CD8-positive, alpha-beta memory T cell (primary cell): ENCODE measurements at regions not wholly inside any gene's neighbourhood (a gene's known extent, or its start where the extent isn't known, plus 50 kb on each side); places are given as distances from the start of the nearest gene placed in this dataset.

Source experiments
- CTCF ChIA-PET: fragments of 350-600 bp; sonication (Branson Sonifier 250); formaldehyde crosslinking; loops from one replicate; lab custom pipeline; 2021; ENCODE audit warnings: antibody characterized with exemption; lab: Charles Lee
- POLR2A ChIA-PET: fragments of 350-600 bp; sonication (Branson Sonifier 250); formaldehyde crosslinking; loops from one replicate; lab custom pipeline; 2021; ENCODE audit warnings: antibody characterized with exemption; lab: Charles Lee
- DNase-seq, 5 donors: peaks; one replicate each; pipeline versions ENCODE4 v3.0.0 to v3.0.0-alpha.2; 2020 to 2022; ENCODE audit warnings: mixed read lengths in 1 of 5
- H3K27ac ChIP-seq: one replicate; pipeline ENCODE4 v1.7.0; 2013; ENCODE audit warnings: low read depth, mild to moderate bottlenecking, low read length, moderate library complexity
- H3K27me3 ChIP-seq: 2 replicates; pipeline ENCODE4 v1.7.0; 2013; ENCODE audit warnings: low read length, mild to moderate bottlenecking; ENCODE audit not compliant: insufficient read depth, poor library complexity, severe bottlenecking
- H3K36me3 ChIP-seq: 2 replicates; pipeline ENCODE4 v1.7.0; 2013; ENCODE audit warnings: mild to moderate bottlenecking, low read length, moderate library complexity; ENCODE audit not compliant: insufficient read depth
- H3K4me1 ChIP-seq: 2 replicates; pipeline ENCODE4 v1.7.0; 2013; ENCODE audit warnings: mild to moderate bottlenecking, low read length, moderate library complexity; ENCODE audit not compliant: insufficient read depth
- H3K4me3 ChIP-seq: 2 replicates; pipeline ENCODE4 v1.7.0; 2013; ENCODE audit warnings: mild to moderate bottlenecking, low read length
- H3K9me3 ChIP-seq: 2 replicates; pipeline ENCODE4 v1.7.0; 2013; ENCODE audit warnings: mild to moderate bottlenecking, low read length
- H3K27ac Mint-ChIP-seq, 8 donors: one replicate each; pipeline ENCODE4 v1.8.0; 2020 to 2021; ENCODE audit warnings: mixed read lengths in 8 of 8, mild to moderate bottlenecking in 6 of 8, inconsistent platforms in 3 of 8, moderate library complexity in 3 of 8
- H3K27me3 Mint-ChIP-seq, 2 donors: one replicate each; pipeline ENCODE4 v1.8.0; 2020 to 2021; ENCODE audit warnings: mixed read lengths in 2 of 2, mild to moderate bottlenecking in 1 of 2, moderate library complexity in 1 of 2
- H3K36me3 Mint-ChIP-seq, 3 donors: one replicate each; pipeline ENCODE4 v1.8.0; 2020 to 2021; ENCODE audit warnings: mixed read lengths in 3 of 3, inconsistent platforms in 1 of 3, mild to moderate bottlenecking in 1 of 3
- H3K4me1 Mint-ChIP-seq, 3 donors: one replicate each; pipeline ENCODE4 v1.8.0; 2020 to 2021; ENCODE audit warnings: mixed read lengths in 3 of 3, inconsistent platforms in 1 of 3, mild to moderate bottlenecking in 1 of 3
- H3K4me3 Mint-ChIP-seq, 7 donors: one replicate each; pipeline ENCODE4 v1.8.0; 2020 to 2021; ENCODE audit warnings: mixed read lengths in 7 of 7, mild to moderate bottlenecking in 6 of 7, moderate library complexity in 4 of 7, inconsistent platforms in 2 of 7
- H3K9me3 Mint-ChIP-seq, 5 donors: one replicate each; pipeline ENCODE4 v1.8.0; 2020 to 2022; ENCODE audit warnings: mixed read lengths in 5 of 5, mild to moderate bottlenecking in 3 of 5, moderate library complexity in 2 of 5, inconsistent platforms in 1 of 5

GRCh38 chr13:79197933-79198332 is 208.1 kb downstream of the RBM26 start:
- Histone ChIP-seq H3K27ac (no peak overlapping the region), H3K36me3 (no peaks in the 10 kb centered on the region), H3K27me3 (no peaks in the 10 kb centered on the region), H3K4me1 (peaks cover 21% of the 10 kb centered on the region), H3K9me3 (no peaks in the 10 kb centered on the region), H3K4me3 (no peak overlapping the region)
- CTCF ChIA-PET, result no interaction called here
- H3K36me3 Mint-ChIP-seq, result peaks cover 0 to 4% (median 0%) of the 10 kb centered on the region in 3 donors
- H3K9me3 Mint-ChIP-seq, result no peaks in the 10 kb centered on the region
- no peak for DNase-seq
- H3K4me1 Mint-ChIP-seq, result peaks cover 27 to 35% (median 34%) of the 10 kb centered on the region in 3 donors
- no peak overlapping the region for H3K27ac Mint-ChIP-seq
- POLR2A ChIA-PET, result no interaction called here
- peaks cover 0 to 4% of the 10 kb centered on the region in 2 donors for H3K27me3 Mint-ChIP-seq
- no peak overlapping the region for H3K4me3 Mint-ChIP-seq

GRCh38 chr13:79196843-79197242 is 209.2 kb downstream of the RBM26 start:
- no peak for DNase-seq
- Mint-ChIP-seq H3K4me1 (peaks cover 32 to 45% (median 39%) of the 10 kb centered on the region in 3 donors), H3K4me3 (no peak overlapping the region), H3K27me3 (peaks cover 0 to 4% of the 10 kb centered on the region in 2 donors), H3K9me3 (no peaks in the 10 kb centered on the region), H3K36me3 (peaks cover 0 to 4% (median 0%) of the 10 kb centered on the region in 3 donors), H3K27ac (no peak overlapping the region)
- Histone ChIP-seq H3K4me1 (peaks cover 21% of the 10 kb centered on the region), H3K9me3 (no peaks in the 10 kb centered on the region), H3K27me3 (no peaks in the 10 kb centered on the region), H3K36me3 (no peaks in the 10 kb centered on the region), H3K4me3 (no peak overlapping the region), H3K27ac (no peak overlapping the region)
- CTCF ChIA-PET, result no interaction called here
- POLR2A ChIA-PET, result no interaction called here

GRCh38 chr13:79196366-79196765 is 209.7 kb downstream of the RBM26 start:
- H3K36me3 Mint-ChIP-seq, result no peaks in the 10 kb centered on the region

GRCh38 chr13:79194727-79195126 is 211.3 kb downstream of the RBM26 start:
- no peak overlapping the region for H3K27ac ChIP-seq
- ChIA-PET CTCF (no interaction called here), POLR2A (no interaction called here)
- H3K36me3 ChIP-seq, result no peaks in the 10 kb centered on the region
- no peak for DNase-seq
- H3K4me3 ChIP-seq, result no peak overlapping the region
- peaks cover 21% of the 10 kb centered on the region for H3K4me1 ChIP-seq
- Mint-ChIP-seq H3K27me3 (no peaks in the 10 kb centered on the region), H3K4me1 (peaks cover 32 to 45% (median 45%) of the 10 kb centered on the region in 3 donors), H3K36me3 (no peaks in the 10 kb centered on the region), H3K4me3 (peak overlapping the region in 4 of 7 donors; percentile 45 to 66 (median 50)), H3K27ac (peak overlapping the region in 3 of 8 donors; percentile 33 to 64 (median 34)), H3K9me3 (no peaks in the 10 kb centered on the region)
- no peaks in the 10 kb centered on the region for H3K27me3 ChIP-seq
- H3K9me3 ChIP-seq, result no peaks in the 10 kb centered on the region

More at GRCh38 chr13:79196366-79196765, 209.7 kb downstream of the RBM26 start:
- Mint-ChIP-seq H3K27ac (no peak overlapping the region), H3K4me1 (peaks cover 32 to 45% (median 39%) of the 10 kb centered on the region in 3 donors), H3K4me3 (no peak overlapping the region), H3K27me3 (no peaks in the 10 kb centered on the region), H3K9me3 (no peaks in the 10 kb centered on the region)
- no peak for DNase-seq
- no peak overlapping the region for H3K4me3 ChIP-seq
- H3K27me3 ChIP-seq, result no peaks in the 10 kb centered on the region
- ChIA-PET CTCF (no interaction called here), POLR2A (no interaction called here)
- H3K27ac ChIP-seq, result no peak overlapping the region
- H3K36me3 ChIP-seq, result no peaks in the 10 kb centered on the region
- no peaks in the 10 kb centered on the region for H3K9me3 ChIP-seq
- peaks cover 21% of the 10 kb centered on the region for H3K4me1 ChIP-seq

- no peak overlapping the region for H3K27ac ChIP-seq
- H3K36me3 ChIP-seq, result no peaks in the 10 kb centered on the region
- POLR2A ChIA-PET, result no interaction called here
- H3K4me3 Mint-ChIP-seq, result peak overlapping the region in 5 of 7 donors; percentile 45 to 66 (median 51)
- peaks cover 32 to 45% (median 45%) of the 10 kb centered on the region in 3 donors for H3K4me1 Mint-ChIP-seq
- no peaks in the 10 kb centered on the region for H3K27me3 ChIP-seq
- H3K9me3 Mint-ChIP-seq, result no peaks in the 10 kb centered on the region
- H3K36me3 Mint-ChIP-seq, result no peaks in the 10 kb centered on the region
- peak overlapping the region in 5 of 8 donors; percentile 30 to 64 (median 52) for H3K27ac Mint-ChIP-seq
- H3K4me3 ChIP-seq, result no peak overlapping the region
- peaks cover 21% of the 10 kb centered on the region for H3K4me1 ChIP-seq
- H3K27me3 Mint-ChIP-seq, result no peaks in the 10 kb centered on the region
- peak; percentile 22 to 71 (median 36) for DNase-seq
- no peaks in the 10 kb centered on the region for H3K9me3 ChIP-seq
- CTCF ChIA-PET, result no interaction called here
These were observed 211.8 kb downstream of the RBM26 start for GRCh38 chr13:79194272-79194671.

GRCh38 chr13:79191501-79191900 is 214.6 kb downstream of the RBM26 start:
- no peak overlapping the region for H3K27ac Mint-ChIP-seq
- POLR2A ChIA-PET, result no interaction called here
- H3K4me3 Mint-ChIP-seq, result no peak overlapping the region
- H3K4me1 Mint-ChIP-seq, result peaks cover 29 to 43% (median 41%) of the 10 kb centered on the region in 3 donors
- Histone ChIP-seq H3K27ac (no peak overlapping the region), H3K9me3 (no peaks in the 10 kb centered on the region), H3K36me3 (no peaks in the 10 kb centered on the region), H3K4me3 (no peak overlapping the region), H3K4me1 (peaks cover 21% of the 10 kb centered on the region), H3K27me3 (no peaks in the 10 kb centered on the region)
- no peaks in the 10 kb centered on the region for H3K36me3 Mint-ChIP-seq
- CTCF ChIA-PET, result no interaction called here
- H3K9me3 Mint-ChIP-seq, result no peaks in the 10 kb centered on the region
- no peak for DNase-seq
- peaks cover 0 to 2% of the 10 kb centered on the region in 2 donors for H3K27me3 Mint-ChIP-seq

- H3K4me3 Mint-ChIP-seq, result no peak overlapping the region
- no peaks in the 10 kb centered on the region for H3K27me3 ChIP-seq
- H3K4me3 ChIP-seq, result no peak overlapping the region
- H3K9me3 Mint-ChIP-seq, result no peaks in the 10 kb centered on the region
- H3K27ac ChIP-seq, result no peak overlapping the region
- no peaks in the 10 kb centered on the region for H3K36me3 ChIP-seq
- ChIA-PET CTCF (no interaction called here), POLR2A (no interaction called here)
- H3K36me3 Mint-ChIP-seq, result no peaks in the 10 kb centered on the region
- H3K9me3 ChIP-seq, result no peaks in the 10 kb centered on the region
- peaks cover 21% of the 10 kb centered on the region for H3K4me1 ChIP-seq
- peaks cover 26 to 38% (median 35%) of the 10 kb centered on the region in 3 donors for H3K4me1 Mint-ChIP-seq
- peaks cover 0 to 2% of the 10 kb centered on the region in 2 donors for H3K27me3 Mint-ChIP-seq
- H3K27ac Mint-ChIP-seq, result no peak overlapping the region
- DNase-seq, result no peak
These were observed 215.1 kb downstream of the RBM26 start for GRCh38 chr13:79190932-79191331.

- Mint-ChIP-seq H3K27me3 (peaks cover 1 to 4% of the 10 kb centered on the region in 2 donors), H3K9me3 (no peaks in the 10 kb centered on the region), H3K27ac (no peak overlapping the region), H3K36me3 (no peaks in the 10 kb centered on the region), H3K4me1 (peaks cover 6 to 12% (median 12%) of the 10 kb centered on the region in 3 donors), H3K4me3 (no peak overlapping the region)
- no peak overlapping the region for H3K27ac ChIP-seq
- no peak overlapping the region for H3K4me3 ChIP-seq
- no peaks in the 10 kb centered on the region for H3K4me1 ChIP-seq
- no peak for DNase-seq
- H3K36me3 ChIP-seq, result no peaks in the 10 kb centered on the region
- H3K27me3 ChIP-seq, result no peaks in the 10 kb centered on the region
- ChIA-PET CTCF (interaction anchor here (1.0 kb wide), 1 partner anchor 14 kb away, joined by 5 read pairs; no protein-coding TSS in a partner anchor), POLR2A (no interaction called here)
- no peaks in the 10 kb centered on the region for H3K9me3 ChIP-seq
These were observed 218.0 kb downstream of the RBM26 start for GRCh38 chr13:79187917-79188690.
